ENCODE measurements at regions not wholly inside any gene's neighbourhood (a gene's known extent, or its start where the extent isn't known, plus 50 kb on each side); places are given as distances from the start of the nearest gene placed in this dataset.
"Not testable (repeated sequence)": the region's sequence is repeated elsewhere in the genome, so short reads cannot be mapped to it uniquely, and the experiment has no call there.

GRCh38 chr1:243964915-243965314, 86.2 kb upstream of the ZBTB18 start:
- no peak for FAIRE-seq
- Histone ChIP-seq H3K36me3 (ENCODE audit: control insufficient read depth, insufficient read depth, low read length) (no peaks in the 10 kb centered on the region), H3K4me3 (ENCODE audit: low read depth, low read length) (no peak overlapping the region), H3K27me3 (ENCODE audit: control insufficient read depth, insufficient read depth, low read length) (no peaks in the 10 kb centered on the region)
- no peak for TF ChIP-seq CTCF (IDR thresholded peaks at IDR 0.05; ENCODE audit: insufficient read depth, low read length, severe bottlenecking)
- DNase-seq (ENCODE audit: low read depth), result peak; percentile 5

- FAIRE-seq, result no peak
- H3K27me3 ChIP-seq (ENCODE audit: control insufficient read depth, insufficient read depth, low read length), result no peaks in the 10 kb centered on the region
- no peaks in the 10 kb centered on the region for H3K36me3 ChIP-seq (ENCODE audit: control insufficient read depth, insufficient read depth, low read length)
- no peak for TF ChIP-seq CTCF (IDR thresholded peaks at IDR 0.05; ENCODE audit: insufficient read depth, low read length, severe bottlenecking)
- no peak overlapping the region for H3K4me3 ChIP-seq (ENCODE audit: low read depth, low read length)
- no peak for DNase-seq (ENCODE audit: low read depth)
Measured at GRCh38 chr1:243963571-243963970, 87.5 kb upstream of the ZBTB18 start.

GRCh38 chr1:243962541-243962940, 88.5 kb upstream of the ZBTB18 start:
- no peak for TF ChIP-seq CTCF (IDR thresholded peaks at IDR 0.05; ENCODE audit: insufficient read depth, low read length, severe bottlenecking)
- Histone ChIP-seq H3K27me3 (ENCODE audit: control insufficient read depth, insufficient read depth, low read length) (no peaks in the 10 kb centered on the region), H3K36me3 (ENCODE audit: control insufficient read depth, insufficient read depth, low read length) (no peaks in the 10 kb centered on the region), H3K4me3 (ENCODE audit: low read depth, low read length) (no peak overlapping the region)
- FAIRE-seq (no peak), DNase-seq (ENCODE audit: low read depth) (no peak)

GRCh38 chr1:243959998-243960397, 91.1 kb upstream of the ZBTB18 start:
- no peaks in the 10 kb centered on the region for H3K36me3 ChIP-seq (ENCODE audit: control insufficient read depth, insufficient read depth, low read length)
- no peak overlapping the region for H3K4me3 ChIP-seq (ENCODE audit: low read depth, low read length)
- no peak for FAIRE-seq
- no peaks in the 10 kb centered on the region for H3K27me3 ChIP-seq (ENCODE audit: control insufficient read depth, insufficient read depth, low read length)
- DNase-seq (ENCODE audit: low read depth), result no peak
- TF ChIP-seq CTCF (IDR thresholded peaks at IDR 0.05; ENCODE audit: insufficient read depth, low read length, severe bottlenecking), result no peak

GRCh38 chr1:243957141-243957540, 93.9 kb upstream of the ZBTB18 start:
- no peak for TF ChIP-seq CTCF (IDR thresholded peaks at IDR 0.05; ENCODE audit: insufficient read depth, low read length, severe bottlenecking)
- Histone ChIP-seq H3K4me3 (ENCODE audit: low read depth, low read length) (no peak overlapping the region), H3K36me3 (ENCODE audit: control insufficient read depth, insufficient read depth, low read length) (no peaks in the 10 kb centered on the region), H3K27me3 (ENCODE audit: control insufficient read depth, insufficient read depth, low read length) (no peaks in the 10 kb centered on the region)
- no peak for DNase-seq (ENCODE audit: low read depth)
- no peak for FAIRE-seq

- FAIRE-seq (no peak), DNase-seq (ENCODE audit: low read depth) (no peak)
- Histone ChIP-seq H3K4me3 (ENCODE audit: low read depth, low read length) (no peak overlapping the region), H3K36me3 (ENCODE audit: control insufficient read depth, insufficient read depth, low read length) (no peaks in the 10 kb centered on the region), H3K27me3 (ENCODE audit: control insufficient read depth, insufficient read depth, low read length) (no peaks in the 10 kb centered on the region)
- TF ChIP-seq CTCF (IDR thresholded peaks at IDR 0.05; ENCODE audit: insufficient read depth, low read length, severe bottlenecking), result no peak
Measured at GRCh38 chr1:243956450-243956849, 94.6 kb upstream of the ZBTB18 start.

GRCh38 chr1:243951207-243951606, 99.9 kb upstream of the ZBTB18 start:
- not testable (repeated sequence) for H3K27me3 ChIP-seq (ENCODE audit: control insufficient read depth, insufficient read depth, low read length); H3K36me3 ChIP-seq (ENCODE audit: control insufficient read depth, insufficient read depth, low read length); H3K4me3 ChIP-seq (ENCODE audit: low read depth, low read length); DNase-seq (ENCODE audit: low read depth); FAIRE-seq
